Chondrocyte (in vitro differentiated cells): ENCODE measurements at regions not wholly inside any gene's neighbourhood (a gene's known extent, or its start where the extent isn't known, plus 50 kb on each side); places are given as distances from the start of the nearest gene placed in this dataset.

ENCODE experiments used
- DNase-seq: peaks from one replicate; pipeline ENCODE4 v3.0.0; 2021; ENCODE audit warnings: mixed read lengths, low spot score
- H3K27ac Mint-ChIP-seq: one replicate; pipeline ENCODE4 v1.8.0; 2021; ENCODE audit warnings: mild to moderate bottlenecking, moderate library complexity, mixed read lengths; ENCODE audit not compliant: unreplicated experiment
- H3K27me3 Mint-ChIP-seq: 2 replicates; pipeline ENCODE4 v1.8.0; 2021; ENCODE audit warnings: low read depth, mixed read lengths
- H3K36me3 Mint-ChIP-seq: 2 replicates; pipeline ENCODE4 v1.8.0; 2021; ENCODE audit warnings: low read depth, mixed read lengths
- H3K4me1 Mint-ChIP-seq: 2 replicates; pipeline ENCODE4 v1.8.0; 2021; ENCODE audit warnings: low read depth, mild to moderate bottlenecking, mixed read lengths
- H3K4me3 Mint-ChIP-seq: one replicate; pipeline ENCODE4 v1.8.0; 2021; ENCODE audit warnings: mild to moderate bottlenecking, moderate library complexity, mixed read lengths; ENCODE audit not compliant: unreplicated experiment
- H3K9me3 Mint-ChIP-seq: 2 replicates; pipeline ENCODE4 v1.8.0; 2021; ENCODE audit warnings: low read depth, mixed read lengths
- TF ChIP-seq, protein P1 (sequence below): fragments of 200-600 bp; sonication (generic); IDR thresholded peaks from 2 replicates; pipeline ENCODE4 v1.5.0; 2021; ENCODE audit warnings: antibody characterized with exemption, mild to moderate bottlenecking, moderate library complexity

DNA sequence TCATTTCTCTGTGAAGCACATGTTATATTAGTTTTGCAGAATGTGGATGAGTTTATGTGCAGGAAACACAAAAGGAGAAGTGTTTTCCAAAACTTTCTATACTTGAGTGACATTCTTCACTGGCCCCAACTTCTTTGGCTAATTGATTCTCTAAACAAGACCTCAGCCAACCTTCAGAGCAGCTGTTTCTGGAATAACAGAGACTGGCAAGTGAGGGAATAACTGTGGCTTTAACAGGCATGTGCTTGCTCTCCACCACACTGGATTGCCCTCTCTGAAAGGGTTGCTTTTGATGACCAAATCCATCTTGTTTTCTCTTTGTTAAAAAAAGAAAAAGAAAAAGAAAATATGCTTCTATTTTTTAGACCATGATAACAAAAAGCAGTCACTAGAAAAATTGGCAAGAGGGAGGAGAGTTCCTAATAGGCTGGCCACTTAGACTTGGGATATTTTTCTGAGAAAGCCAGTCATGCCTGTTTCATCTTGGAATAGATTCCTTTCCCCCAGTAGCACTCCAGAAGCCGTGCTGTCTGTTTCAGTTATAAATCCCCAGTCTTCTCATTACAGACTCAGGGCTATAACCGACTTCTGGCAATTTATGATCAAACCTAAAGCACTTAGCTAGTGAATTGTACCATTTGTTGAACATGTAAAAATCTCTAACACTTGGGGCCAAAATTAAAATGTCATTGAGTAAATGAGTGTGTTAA is 295.0 kb upstream of the NR3C2 start:
- H3K27ac Mint-ChIP-seq: no peak overlapping the region
- no peak overlapping the region for H3K4me3 Mint-ChIP-seq
- TF ChIP-seq, protein P1, sequence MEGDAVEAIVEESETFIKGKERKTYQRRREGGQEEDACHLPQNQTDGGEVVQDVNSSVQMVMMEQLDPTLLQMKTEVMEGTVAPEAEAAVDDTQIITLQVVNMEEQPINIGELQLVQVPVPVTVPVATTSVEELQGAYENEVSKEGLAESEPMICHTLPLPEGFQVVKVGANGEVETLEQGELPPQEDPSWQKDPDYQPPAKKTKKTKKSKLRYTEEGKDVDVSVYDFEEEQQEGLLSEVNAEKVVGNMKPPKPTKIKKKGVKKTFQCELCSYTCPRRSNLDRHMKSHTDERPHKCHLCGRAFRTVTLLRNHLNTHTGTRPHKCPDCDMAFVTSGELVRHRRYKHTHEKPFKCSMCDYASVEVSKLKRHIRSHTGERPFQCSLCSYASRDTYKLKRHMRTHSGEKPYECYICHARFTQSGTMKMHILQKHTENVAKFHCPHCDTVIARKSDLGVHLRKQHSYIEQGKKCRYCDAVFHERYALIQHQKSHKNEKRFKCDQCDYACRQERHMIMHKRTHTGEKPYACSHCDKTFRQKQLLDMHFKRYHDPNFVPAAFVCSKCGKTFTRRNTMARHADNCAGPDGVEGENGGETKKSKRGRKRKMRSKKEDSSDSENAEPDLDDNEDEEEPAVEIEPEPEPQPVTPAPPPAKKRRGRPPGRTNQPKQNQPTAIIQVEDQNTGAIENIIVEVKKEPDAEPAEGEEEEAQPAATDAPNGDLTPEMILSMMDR: no peak
- H3K4me1 Mint-ChIP-seq: no peaks in the 10 kb centered on the region
- DNase-seq: no peak
- no peaks in the 10 kb centered on the region for H3K36me3 Mint-ChIP-seq
- peaks cover 2% of the 10 kb centered on the region for H3K9me3 Mint-ChIP-seq
- no peaks in the 10 kb centered on the region for H3K27me3 Mint-ChIP-seq

DNA sequence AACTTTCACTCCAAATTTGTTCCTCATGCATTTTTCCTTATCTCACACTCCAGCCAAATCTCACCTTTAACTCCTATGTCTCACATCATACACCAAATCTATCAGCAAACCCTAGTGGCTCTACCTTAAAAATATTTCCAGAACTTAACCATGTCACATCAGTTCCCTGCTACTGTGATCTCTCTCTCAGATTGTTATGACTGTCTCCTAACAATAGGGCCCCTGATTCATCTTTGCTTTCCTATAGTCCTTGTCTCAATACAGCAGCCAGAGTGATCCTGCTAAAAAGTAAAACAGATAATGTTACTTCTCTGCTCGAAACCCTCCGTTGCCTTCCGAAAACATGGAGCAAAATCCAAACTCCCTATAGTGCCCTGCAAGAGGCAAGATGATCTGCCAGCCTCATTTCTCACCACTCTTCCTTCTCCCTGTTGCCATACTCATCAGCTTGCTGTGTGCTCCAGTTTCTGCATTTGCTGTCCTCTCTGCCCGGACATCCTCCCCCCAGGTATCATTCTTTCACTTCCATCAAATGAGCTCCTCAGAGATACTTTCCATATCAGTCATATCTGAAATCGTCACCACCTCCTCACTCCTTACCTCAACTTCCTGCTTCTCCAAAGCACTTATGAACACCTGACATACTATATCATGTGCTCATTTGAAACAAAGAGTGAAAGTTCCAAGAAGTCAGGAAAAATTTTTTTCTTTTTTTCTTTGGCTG is 293.4 kb upstream of the NR3C2 start:
- DNase-seq: no peak
- Mint-ChIP-seq H3K27me3 (no peaks in the 10 kb centered on the region), H3K4me3 (no peak overlapping the region), H3K4me1 (no peaks in the 10 kb centered on the region), H3K36me3 (no peaks in the 10 kb centered on the region), H3K9me3 (peaks cover 2% of the 10 kb centered on the region), H3K27ac (no peak overlapping the region)
- TF ChIP-seq, protein P1: no peak

GRCh38 chr4:148730766-148731165 is 288.6 kb upstream of the NR3C2 start:
- DNase-seq: no peak
- TF ChIP-seq, protein P1: no peak
- Mint-ChIP-seq H3K4me3 (no peak overlapping the region), H3K27ac (no peak overlapping the region), H3K9me3 (no peaks in the 10 kb centered on the region), H3K36me3 (no peaks in the 10 kb centered on the region), H3K27me3 (no peaks in the 10 kb centered on the region), H3K4me1 (no peaks in the 10 kb centered on the region)

GRCh38 chr4:148730082-148730640 is 287.9 kb upstream of the NR3C2 start:
- no peaks in the 10 kb centered on the region for H3K27me3 Mint-ChIP-seq
- no peaks in the 10 kb centered on the region for H3K4me1 Mint-ChIP-seq
- H3K36me3 Mint-ChIP-seq: no peaks in the 10 kb centered on the region
- H3K9me3 Mint-ChIP-seq: no peaks in the 10 kb centered on the region
- TF ChIP-seq, protein P1: no peak
- H3K27ac Mint-ChIP-seq: no peak overlapping the region
- no peak overlapping the region for H3K4me3 Mint-ChIP-seq
- DNase-seq: no peak

- H3K4me3 Mint-ChIP-seq: no peak overlapping the region
- H3K27ac Mint-ChIP-seq: no peak overlapping the region
- H3K4me1 Mint-ChIP-seq: no peaks in the 10 kb centered on the region
- DNase-seq: no peak
- H3K9me3 Mint-ChIP-seq: peaks cover 7% of the 10 kb centered on the region
- TF ChIP-seq, protein P1: no peak
- H3K36me3 Mint-ChIP-seq: no peaks in the 10 kb centered on the region
- H3K27me3 Mint-ChIP-seq: no peaks in the 10 kb centered on the region
Observed at GRCh38 chr4:148717988-148718387, 275.8 kb upstream of the NR3C2 start.
